ENCODE measurements at regions not wholly inside any gene's neighbourhood (a gene's known extent, or its start where the extent isn't known, plus 50 kb on each side); places are given as distances from the start of the nearest gene placed in this dataset.

- no peak overlapping the region for H3K4me2 ChIP-seq (replicated peaks; ENCODE audit: extremely low read depth, low read length, poor library complexity, severe bottlenecking)
- Mint-ChIP-seq H3K4me1 (no peaks in the 10 kb centered on the region), H3K27me3 (ENCODE audit: low read depth in 3 of 3) (peaks cover 0 to 2% (median 0%) of the 10 kb centered on the region in 3 donors), H3K4me3 (no peak overlapping the region), H3K9me3 (peaks cover 0 to 10% (median 3%) of the 10 kb centered on the region in 7 donors), H3K36me3 (no peaks in the 10 kb centered on the region), H3K27ac (peak overlapping the region in 1 of 7 donors; percentile 25)
- no peak for TF ChIP-seq CTCF (IDR thresholded peaks at IDR 0.05)
- no peaks in the 10 kb centered on the region for H3K9me3 ChIP-seq (replicated peaks in 1 of 2; ENCODE audit: control insufficient read depth in 1 of 2, insufficient read depth in 1 of 2, low read length in 2 of 2)
- WGBS (ENCODE audit: insufficient coverage) = 89% methylated on average over 2 of the region's 3 CpGs
- H4K20me1 ChIP-seq (ENCODE audit: insufficient read depth, low read length) = no peaks in the 10 kb centered on the region
- no peak overlapping the region for H2AFZ ChIP-seq (ENCODE audit: insufficient read depth, low read depth, low read length, poor library complexity, severe bottlenecking)
- no peak overlapping the region for H3K4me3 ChIP-seq (replicated peaks in 1 of 3; ENCODE audit: low read depth in 2 of 3, low read length in 3 of 3)
- H3K9ac ChIP-seq (ENCODE audit: insufficient read depth, low read length, poor library complexity, severe bottlenecking) = no peak overlapping the region
- no peak overlapping the region for H3K27ac ChIP-seq (ENCODE audit: low read depth in 1 of 2, low read length in 2 of 2)
- H3K79me2 ChIP-seq (ENCODE audit: insufficient read depth, low read length) = no peaks in the 10 kb centered on the region
- DNase-seq = no peak
- H3K4me1 ChIP-seq (ENCODE audit: control insufficient read depth in 1 of 2, insufficient read depth in 2 of 2, low read length in 2 of 2) = no peaks in the 10 kb centered on the region
- no peaks in the 10 kb centered on the region for H3K27me3 ChIP-seq (ENCODE audit: control insufficient read depth in 2 of 2, insufficient read depth in 2 of 2, low read length in 2 of 2)
- intact Hi-C loops (cut with micrococcal nuclease) = no loop called here
- H3K36me3 ChIP-seq (replicated peaks in 1 of 2; ENCODE audit: control insufficient read depth in 1 of 2, insufficient read depth in 2 of 2, low read length in 2 of 2) = no peaks in the 10 kb centered on the region
Measured at GRCh38 chr3:150096700-150097587, 126.2 kb upstream of the PFN2 start.

- Mint-ChIP-seq H3K36me3 (no peaks in the 10 kb centered on the region), H3K27me3 (ENCODE audit: low read depth in 3 of 3) (peaks cover 0 to 2% (median 0%) of the 10 kb centered on the region in 3 donors), H3K9me3 (no peaks in the 10 kb centered on the region), H3K4me1 (no peaks in the 10 kb centered on the region), H3K27ac (no peak overlapping the region), H3K4me3 (no peak overlapping the region)
- DNase-seq = no peak
- Histone ChIP-seq H3K27me3 (ENCODE audit: control insufficient read depth in 2 of 2, insufficient read depth in 2 of 2, low read length in 2 of 2) (no peaks in the 10 kb centered on the region), H2AFZ (ENCODE audit: insufficient read depth, low read depth, low read length, poor library complexity, severe bottlenecking) (no peak overlapping the region), H3K79me2 (ENCODE audit: insufficient read depth, low read length) (no peaks in the 10 kb centered on the region), H3K4me1 (ENCODE audit: control insufficient read depth in 1 of 2, insufficient read depth in 2 of 2, low read length in 2 of 2) (no peaks in the 10 kb centered on the region), H3K4me2 (replicated peaks; ENCODE audit: extremely low read depth, low read length, poor library complexity, severe bottlenecking) (no peak overlapping the region), H3K9ac (ENCODE audit: insufficient read depth, low read length, poor library complexity, severe bottlenecking) (no peak overlapping the region), H3K9me3 (replicated peaks in 1 of 2; ENCODE audit: control insufficient read depth in 1 of 2, insufficient read depth in 1 of 2, low read length in 2 of 2) (no peaks in the 10 kb centered on the region), H3K27ac (ENCODE audit: low read depth in 1 of 2, low read length in 2 of 2) (no peak overlapping the region), H4K20me1 (ENCODE audit: insufficient read depth, low read length) (no peaks in the 10 kb centered on the region), H3K4me3 (replicated peaks in 1 of 3; ENCODE audit: low read depth in 2 of 3, low read length in 3 of 3) (no peak overlapping the region), H3K36me3 (replicated peaks in 1 of 2; ENCODE audit: control insufficient read depth in 1 of 2, insufficient read depth in 2 of 2, low read length in 2 of 2) (no peaks in the 10 kb centered on the region)
- WGBS (ENCODE audit: insufficient coverage) = 81% methylated on average over 4 of the region's 7 CpGs
- no peak for TF ChIP-seq CTCF (IDR thresholded peaks at IDR 0.05)
- intact Hi-C loops (cut with micrococcal nuclease) = no loop called here
Measured at GRCh38 chr3:150094150-150094933, 123.6 kb upstream of the PFN2 start.

All from CD14-positive monocyte (primary cell).